ENCODE measurements at regions not wholly inside any gene's neighbourhood (a gene's known extent, or its start where the extent isn't known, plus 50 kb on each side); places are given as distances from the start of the nearest gene placed in this dataset.

GRCh38 chr12:23335593-23335992, 613.9 kb downstream of the SOX5 start:
- H3K9me3 ChIP-seq (ENCODE audit: control insufficient read depth in 1 of 2, insufficient read depth in 1 of 2, low read length in 2 of 2), result peaks cover 0 to 4% of the 10 kb centered on the region in 2 experiments
- ChIA-PET CTCF (no interaction called here), POLR2A (no interaction called here)
- H3K36me3 ChIP-seq (ENCODE audit: insufficient read depth, low read length), result no peaks in the 10 kb centered on the region
- no peak overlapping the region for H3K4me3 Mint-ChIP-seq
- no peak overlapping the region for H3K27ac ChIP-seq (ENCODE audit: low read depth in 1 of 2, low read length in 2 of 2)
- H3K27me3 Mint-ChIP-seq, result no peaks in the 10 kb centered on the region
- TF ChIP-seq CTCF (IDR thresholded peaks at IDR 0.05), result no peak
- no peak for DNase-seq
- H3K4me3 ChIP-seq (ENCODE audit: low read length), result no peak overlapping the region
- no peak for ATAC-seq (ENCODE audit: poor library complexity)
- H3K4me1 ChIP-seq (ENCODE audit: insufficient read depth, low read length), result no peaks in the 10 kb centered on the region
- no peaks in the 10 kb centered on the region for H3K4me1 Mint-ChIP-seq (ENCODE audit: low read depth)
- no peak overlapping the region for H3K27ac Mint-ChIP-seq
- H3K9me3 Mint-ChIP-seq, result peaks cover 7% of the 10 kb centered on the region
- no peaks in the 10 kb centered on the region for H3K27me3 ChIP-seq (ENCODE audit: control insufficient read depth in 1 of 2, insufficient read depth in 2 of 2, low read length in 2 of 2)
- intact Hi-C loops (cut with DNase I, micrococcal nuclease), result no loop called here
- H3K36me3 Mint-ChIP-seq (ENCODE audit: low read depth), result no peaks in the 10 kb centered on the region

GRCh38 chr12:23337213-23337612, 612.3 kb downstream of the SOX5 start:
- intact Hi-C loops (cut with DNase I, micrococcal nuclease), result no loop called here
- no peak for TF ChIP-seq CTCF (IDR thresholded peaks at IDR 0.05)
- DNase-seq, result no peak
- peaks cover 7% of the 10 kb centered on the region for H3K9me3 Mint-ChIP-seq
- peaks cover 0 to 4% of the 10 kb centered on the region in 2 experiments for H3K9me3 ChIP-seq (ENCODE audit: control insufficient read depth in 1 of 2, insufficient read depth in 1 of 2, low read length in 2 of 2)
- no peak overlapping the region for H3K4me3 Mint-ChIP-seq
- H3K27me3 ChIP-seq (ENCODE audit: control insufficient read depth in 1 of 2, insufficient read depth in 2 of 2, low read length in 2 of 2), result no peaks in the 10 kb centered on the region
- H3K27ac ChIP-seq (ENCODE audit: low read depth in 1 of 2, low read length in 2 of 2), result no peak overlapping the region
- no peaks in the 10 kb centered on the region for H3K36me3 ChIP-seq (ENCODE audit: insufficient read depth, low read length)
- no peak overlapping the region for H3K27ac Mint-ChIP-seq
- H3K4me1 Mint-ChIP-seq (ENCODE audit: low read depth), result no peaks in the 10 kb centered on the region
- no peaks in the 10 kb centered on the region for H3K36me3 Mint-ChIP-seq (ENCODE audit: low read depth)
- no peak for ATAC-seq (ENCODE audit: poor library complexity)
- H3K4me1 ChIP-seq (ENCODE audit: insufficient read depth, low read length), result no peaks in the 10 kb centered on the region
- no peak overlapping the region for H3K4me3 ChIP-seq (ENCODE audit: low read length)
- ChIA-PET CTCF (no interaction called here), POLR2A (no interaction called here)
- H3K27me3 Mint-ChIP-seq, result no peaks in the 10 kb centered on the region

- no peaks in the 10 kb centered on the region for H3K36me3 ChIP-seq (ENCODE audit: insufficient read depth, low read length)
- CTCF ChIA-PET, result no interaction called here
Measured at GRCh38 chr12:23340351-23340750, 609.1 kb downstream of the SOX5 start.

More at GRCh38 chr12:23340351-23340750, 609.1 kb downstream of the SOX5 start:
- Histone ChIP-seq H3K4me3 (ENCODE audit: low read length) (no peak overlapping the region), H3K9me3 (ENCODE audit: control insufficient read depth in 1 of 2, insufficient read depth in 1 of 2, low read length in 2 of 2) (peaks cover 0 to 4% of the 10 kb centered on the region in 2 experiments), H3K27me3 (ENCODE audit: control insufficient read depth in 1 of 2, insufficient read depth in 2 of 2, low read length in 2 of 2) (no peaks in the 10 kb centered on the region), H3K4me1 (ENCODE audit: insufficient read depth, low read length) (no peaks in the 10 kb centered on the region), H3K27ac (ENCODE audit: low read depth in 1 of 2, low read length in 2 of 2) (no peak overlapping the region)
- Mint-ChIP-seq H3K4me3 (no peak overlapping the region), H3K4me1 (ENCODE audit: low read depth) (no peaks in the 10 kb centered on the region), H3K27me3 (no peaks in the 10 kb centered on the region), H3K36me3 (ENCODE audit: low read depth) (no peaks in the 10 kb centered on the region), H3K9me3 (peaks cover 2% of the 10 kb centered on the region), H3K27ac (no peak overlapping the region)
- no peak for DNase-seq
- ATAC-seq (ENCODE audit: poor library complexity), result no peak
- TF ChIP-seq CTCF (IDR thresholded peaks at IDR 0.05), result no peak
- intact Hi-C loops (cut with DNase I, micrococcal nuclease), result no loop called here
- POLR2A ChIA-PET, result no interaction called here

All from CD4-positive, alpha-beta T cell (primary cell).